ENCODE measurements at regions not wholly inside any gene's neighbourhood (a gene's known extent, or its start where the extent isn't known, plus 50 kb on each side); places are given as distances from the start of the nearest gene placed in this dataset.

- ChIA-PET POLR2A (no interaction called here), CTCF (no interaction called here)
- Histone ChIP-seq H3K27ac (ENCODE audit: low read depth in 1 of 2, low read length in 2 of 2) (no peak overlapping the region), H3K36me3 (ENCODE audit: insufficient read depth, low read length) (no peaks in the 10 kb centered on the region), H3K27me3 (ENCODE audit: control insufficient read depth in 1 of 2, insufficient read depth in 2 of 2, low read length in 2 of 2) (no peaks in the 10 kb centered on the region), H3K4me1 (ENCODE audit: insufficient read depth, low read length) (no peaks in the 10 kb centered on the region), H3K9me3 (ENCODE audit: control insufficient read depth in 1 of 2, insufficient read depth in 1 of 2, low read length in 2 of 2) (peaks cover 20 to 80% of the 10 kb centered on the region in 2 experiments), H3K4me3 (ENCODE audit: low read length) (no peak overlapping the region)
- Mint-ChIP-seq H3K27ac (no peak overlapping the region), H3K9me3 (peaks cover 33% of the 10 kb centered on the region), H3K4me3 (no peak overlapping the region), H3K36me3 (ENCODE audit: low read depth) (peaks cover 5% of the 10 kb centered on the region), H3K27me3 (no peaks in the 10 kb centered on the region), H3K4me1 (ENCODE audit: low read depth) (no peaks in the 10 kb centered on the region)
- DNase-seq (no peak), ATAC-seq (ENCODE audit: poor library complexity) (no peak)
- intact Hi-C loops (cut with DNase I, micrococcal nuclease): no loop called here
- TF ChIP-seq, protein P1, sequence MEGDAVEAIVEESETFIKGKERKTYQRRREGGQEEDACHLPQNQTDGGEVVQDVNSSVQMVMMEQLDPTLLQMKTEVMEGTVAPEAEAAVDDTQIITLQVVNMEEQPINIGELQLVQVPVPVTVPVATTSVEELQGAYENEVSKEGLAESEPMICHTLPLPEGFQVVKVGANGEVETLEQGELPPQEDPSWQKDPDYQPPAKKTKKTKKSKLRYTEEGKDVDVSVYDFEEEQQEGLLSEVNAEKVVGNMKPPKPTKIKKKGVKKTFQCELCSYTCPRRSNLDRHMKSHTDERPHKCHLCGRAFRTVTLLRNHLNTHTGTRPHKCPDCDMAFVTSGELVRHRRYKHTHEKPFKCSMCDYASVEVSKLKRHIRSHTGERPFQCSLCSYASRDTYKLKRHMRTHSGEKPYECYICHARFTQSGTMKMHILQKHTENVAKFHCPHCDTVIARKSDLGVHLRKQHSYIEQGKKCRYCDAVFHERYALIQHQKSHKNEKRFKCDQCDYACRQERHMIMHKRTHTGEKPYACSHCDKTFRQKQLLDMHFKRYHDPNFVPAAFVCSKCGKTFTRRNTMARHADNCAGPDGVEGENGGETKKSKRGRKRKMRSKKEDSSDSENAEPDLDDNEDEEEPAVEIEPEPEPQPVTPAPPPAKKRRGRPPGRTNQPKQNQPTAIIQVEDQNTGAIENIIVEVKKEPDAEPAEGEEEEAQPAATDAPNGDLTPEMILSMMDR (IDR thresholded peaks at IDR 0.05): no peak
Measured at GRCh38 chr7:57385668-57386067, 64.3 kb upstream of the ZNF716 start.

DNA sequence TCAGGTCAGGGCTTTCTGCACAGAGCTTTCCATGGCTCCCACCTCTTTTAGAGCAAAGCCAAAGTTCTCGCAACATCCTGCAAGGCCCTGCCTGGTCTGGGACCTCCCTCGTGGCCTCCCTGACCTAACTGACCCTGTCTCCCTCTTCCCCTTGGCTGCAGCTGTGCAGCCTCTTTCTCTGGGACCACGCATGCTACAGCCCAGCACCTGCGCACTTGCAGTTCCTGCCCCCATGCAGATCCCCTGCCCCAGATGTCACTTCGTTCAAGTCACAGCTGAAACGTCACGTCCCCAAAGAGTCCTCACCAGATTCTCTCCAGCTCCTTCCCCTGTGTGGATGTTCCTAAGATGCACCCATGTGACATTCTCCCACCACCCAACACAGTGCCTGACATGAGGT, 61.2 kb upstream of the ZNF716 start:
- no peak overlapping the region for H3K4me3 ChIP-seq (ENCODE audit: low read length)
- peaks cover 26 to 68% of the 10 kb centered on the region in 2 experiments for H3K9me3 ChIP-seq (ENCODE audit: control insufficient read depth in 1 of 2, insufficient read depth in 1 of 2, low read length in 2 of 2)
- Mint-ChIP-seq H3K4me3 (no peak overlapping the region), H3K27ac (no peak overlapping the region), H3K36me3 (ENCODE audit: low read depth) (peaks cover 5% of the 10 kb centered on the region), H3K9me3 (peaks cover 26% of the 10 kb centered on the region), H3K27me3 (no peaks in the 10 kb centered on the region), H3K4me1 (ENCODE audit: low read depth) (no peaks in the 10 kb centered on the region)
- H3K27me3 ChIP-seq (ENCODE audit: control insufficient read depth in 1 of 2, insufficient read depth in 2 of 2, low read length in 2 of 2): no peaks in the 10 kb centered on the region
- ChIA-PET CTCF (no interaction called here), POLR2A (no interaction called here)
- no peaks in the 10 kb centered on the region for H3K4me1 ChIP-seq (ENCODE audit: insufficient read depth, low read length)
- DNase-seq (no peak), ATAC-seq (ENCODE audit: poor library complexity) (no peak)
- no peaks in the 10 kb centered on the region for H3K36me3 ChIP-seq (ENCODE audit: insufficient read depth, low read length)
- TF ChIP-seq, protein P1 (IDR thresholded peaks at IDR 0.05): no peak
- intact Hi-C loops (cut with DNase I, micrococcal nuclease): no loop called here
- H3K27ac ChIP-seq (ENCODE audit: low read depth in 1 of 2, low read length in 2 of 2): no peak overlapping the region

GRCh38 chr7:57398548-57398947, 51.4 kb upstream of the ZNF716 start:
- H3K4me1 Mint-ChIP-seq (ENCODE audit: low read depth): no peaks in the 10 kb centered on the region
- H3K4me3 Mint-ChIP-seq: no peak overlapping the region
- no peaks in the 10 kb centered on the region for H3K36me3 ChIP-seq (ENCODE audit: insufficient read depth, low read length)
- no peak overlapping the region for H3K27ac ChIP-seq (ENCODE audit: low read depth in 1 of 2, low read length in 2 of 2)
- peaks cover 16% of the 10 kb centered on the region for H3K9me3 Mint-ChIP-seq
- H3K27me3 ChIP-seq (ENCODE audit: control insufficient read depth in 1 of 2, insufficient read depth in 2 of 2, low read length in 2 of 2): no peaks in the 10 kb centered on the region
- intact Hi-C loops (cut with DNase I, micrococcal nuclease): no loop called here
- DNase-seq (no peak), ATAC-seq (ENCODE audit: poor library complexity) (no peak)
- no peaks in the 10 kb centered on the region for H3K27me3 Mint-ChIP-seq
- ChIA-PET POLR2A (no interaction called here), CTCF (no interaction called here)
- TF ChIP-seq, protein P1 (IDR thresholded peaks at IDR 0.05): no peak
- H3K27ac Mint-ChIP-seq: no peak overlapping the region
- no peaks in the 10 kb centered on the region for H3K4me1 ChIP-seq (ENCODE audit: insufficient read depth, low read length)
- H3K9me3 ChIP-seq (ENCODE audit: control insufficient read depth in 1 of 2, insufficient read depth in 1 of 2, low read length in 2 of 2): peaks cover 19 to 59% of the 10 kb centered on the region in 2 experiments
- H3K36me3 Mint-ChIP-seq (ENCODE audit: low read depth): peaks cover 4% of the 10 kb centered on the region
- H3K4me3 ChIP-seq (ENCODE audit: low read length): no peak overlapping the region

Measured in CD4-positive, alpha-beta T cell (primary cell).